ENCODE measurements at regions not wholly inside any gene's neighbourhood (a gene's known extent, or its start where the extent isn't known, plus 50 kb on each side); places are given as distances from the start of the nearest gene placed in this dataset.

- DNase-seq (ENCODE audit: low read depth in 2 of 2), result no peak
These were observed 59.4 kb upstream of the SPRY2 start for GRCh38 chr13:80400164-80400864.

DNA sequence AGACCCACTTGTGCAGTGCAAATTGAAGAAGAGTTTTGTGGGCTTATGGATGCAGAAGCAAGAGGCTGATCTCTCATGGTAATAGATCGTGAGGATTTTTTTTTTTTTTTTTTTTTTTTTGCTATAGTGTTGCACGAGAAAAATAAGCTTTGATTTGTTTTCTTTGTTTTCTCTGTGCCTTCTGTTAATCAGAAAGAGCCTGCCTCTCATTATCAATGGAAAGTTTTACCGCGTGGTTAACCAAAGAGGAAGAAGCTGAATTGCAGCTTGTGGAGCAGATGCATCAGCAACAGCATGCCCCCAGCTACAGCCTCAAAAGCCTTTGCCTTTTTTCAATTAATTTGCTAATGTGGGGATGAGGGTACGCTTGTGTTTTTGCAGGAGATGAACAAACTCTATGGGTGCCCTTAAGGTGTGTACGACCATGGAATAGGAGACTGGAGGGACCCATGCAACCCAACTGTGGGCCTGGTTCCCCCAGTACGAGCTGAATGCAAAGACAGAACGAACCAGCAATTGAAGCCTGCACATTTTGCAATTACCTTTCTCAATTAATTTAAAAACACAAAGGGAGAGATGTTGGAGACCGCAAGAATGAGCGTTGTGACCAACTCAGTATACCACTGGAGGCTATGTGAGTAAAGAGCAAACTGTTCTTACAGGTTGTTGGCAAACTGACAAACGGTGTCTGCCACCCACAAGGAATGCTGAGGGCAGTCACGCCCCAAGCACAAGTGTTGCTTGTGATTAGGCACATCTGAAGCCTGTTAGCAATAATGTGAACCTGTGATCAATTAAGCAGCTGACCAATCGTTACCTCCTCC is 58.6 kb upstream of the SPRY2 start:
- no peak for DNase-seq (ENCODE audit: low read depth in 2 of 2)

Measured in stimulated activated CD4-positive, alpha-beta T cell treated with anti-CD3 and anti-CD28 coated beads, Interleukin-4, amount 100 ng/mL, for 48 hours (primary cell).